ENCODE measurements at regions not wholly inside any gene's neighbourhood (a gene's known extent, or its start where the extent isn't known, plus 50 kb on each side); places are given as distances from the start of the nearest gene placed in this dataset.
A peak's percentile ranks its signal among the peaks of the same experiment; 100 is the strongest.

DNA sequence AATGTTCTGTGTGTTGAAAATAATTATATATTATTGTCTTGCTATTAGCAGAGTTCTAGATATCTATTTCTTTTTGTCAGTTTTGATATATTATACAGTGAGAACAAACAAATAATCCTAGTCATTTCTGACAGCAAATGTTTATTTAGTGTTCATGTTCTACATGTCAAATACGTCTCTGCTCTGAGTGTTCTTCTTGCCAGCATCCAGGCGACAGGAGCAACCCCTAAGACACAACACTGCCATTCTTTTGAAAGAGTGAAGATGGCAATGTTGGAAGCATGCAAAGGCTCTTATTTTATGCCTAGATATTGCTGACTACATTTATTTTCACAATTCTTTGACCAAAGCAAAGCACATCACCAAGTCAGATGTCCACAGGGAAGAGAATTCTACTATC lies 1556.6 kb upstream of the TMEFF2 start:
- Histone ChIP-seq H3K4me1 (ENCODE audit: control insufficient read depth in 2 of 2, insufficient read depth in 2 of 2, low read length in 2 of 2) (no peaks in the 10 kb centered on the region), H3K9me3 (ENCODE audit: control insufficient read depth in 2 of 2, insufficient read depth in 1 of 2, low read length in 1 of 2) (no peaks in the 10 kb centered on the region), H3K27ac (ENCODE audit: low read depth in 1 of 2, low read length in 1 of 2) (no peak overlapping the region), H3K4me3 (ENCODE audit: low read length in 2 of 2) (no peak overlapping the region), H3K27me3 (ENCODE audit: control insufficient read depth in 2 of 2, insufficient read depth in 1 of 2, low read length in 1 of 2) (no peaks in the 10 kb centered on the region), H3K36me3 (ENCODE audit: control insufficient read depth in 2 of 2, insufficient read depth in 2 of 2, low read length in 1 of 2) (no peaks in the 10 kb centered on the region)
- 90% methylated on average over 2 of the region's 2 CpGs for WGBS
- DNase-seq (ENCODE audit: low read depth in 6 of 9, low spot score in 9 of 9), result no peak

DNA sequence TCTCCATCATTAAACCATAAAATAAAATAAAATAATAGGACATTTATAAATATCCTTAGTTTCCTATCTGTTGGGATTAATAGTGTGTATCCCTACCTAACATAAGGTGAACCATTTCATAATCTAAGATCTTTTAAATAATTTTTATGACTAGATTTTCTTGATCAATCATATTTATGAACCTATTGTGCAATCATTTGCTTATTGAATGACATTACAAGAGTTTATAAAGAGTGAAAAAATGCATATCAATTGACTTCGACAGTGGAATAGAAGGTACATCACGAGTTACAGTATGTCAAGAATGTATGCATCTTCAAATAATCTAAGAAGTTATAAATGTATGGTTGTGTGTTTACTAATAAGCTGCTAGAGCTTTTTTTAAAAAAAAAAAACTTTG lies 1554.8 kb upstream of the TMEFF2 start:
- no peaks in the 10 kb centered on the region for H3K9me3 ChIP-seq (ENCODE audit: control insufficient read depth in 2 of 2, insufficient read depth in 1 of 2, low read length in 1 of 2)
- no peaks in the 10 kb centered on the region for H3K27me3 ChIP-seq (ENCODE audit: control insufficient read depth in 2 of 2, insufficient read depth in 1 of 2, low read length in 1 of 2)
- H3K36me3 ChIP-seq (ENCODE audit: control insufficient read depth in 2 of 2, insufficient read depth in 2 of 2, low read length in 1 of 2), result no peaks in the 10 kb centered on the region
- WGBS, result 94% methylated on average over 2 of the region's 2 CpGs
- H3K27ac ChIP-seq (ENCODE audit: low read depth in 1 of 2, low read length in 1 of 2), result no peak overlapping the region
- H3K4me3 ChIP-seq (ENCODE audit: low read length in 2 of 2), result no peak overlapping the region
- DNase-seq (ENCODE audit: low read depth in 6 of 9, low spot score in 9 of 9), result no peak
- H3K4me1 ChIP-seq (ENCODE audit: control insufficient read depth in 2 of 2, insufficient read depth in 2 of 2, low read length in 2 of 2), result no peaks in the 10 kb centered on the region

GRCh38 chr2:193743089-193743488 lies 1548.4 kb upstream of the TMEFF2 start:
- DNase-seq (ENCODE audit: low read depth in 6 of 9, low spot score in 9 of 9), result no peak
- Histone ChIP-seq H3K4me3 (ENCODE audit: low read length in 2 of 2) (no peak overlapping the region), H3K4me1 (ENCODE audit: control insufficient read depth in 2 of 2, insufficient read depth in 2 of 2, low read length in 2 of 2) (no peaks in the 10 kb centered on the region), H3K9me3 (ENCODE audit: control insufficient read depth in 2 of 2, insufficient read depth in 1 of 2, low read length in 1 of 2) (no peaks in the 10 kb centered on the region), H3K27ac (ENCODE audit: low read depth in 1 of 2, low read length in 1 of 2) (no peak overlapping the region), H3K27me3 (ENCODE audit: control insufficient read depth in 2 of 2, insufficient read depth in 1 of 2, low read length in 1 of 2) (no peaks in the 10 kb centered on the region), H3K36me3 (ENCODE audit: control insufficient read depth in 2 of 2, insufficient read depth in 2 of 2, low read length in 1 of 2) (no peaks in the 10 kb centered on the region)
- WGBS, result 69% methylated on average over 4 of the region's 4 CpGs

DNA sequence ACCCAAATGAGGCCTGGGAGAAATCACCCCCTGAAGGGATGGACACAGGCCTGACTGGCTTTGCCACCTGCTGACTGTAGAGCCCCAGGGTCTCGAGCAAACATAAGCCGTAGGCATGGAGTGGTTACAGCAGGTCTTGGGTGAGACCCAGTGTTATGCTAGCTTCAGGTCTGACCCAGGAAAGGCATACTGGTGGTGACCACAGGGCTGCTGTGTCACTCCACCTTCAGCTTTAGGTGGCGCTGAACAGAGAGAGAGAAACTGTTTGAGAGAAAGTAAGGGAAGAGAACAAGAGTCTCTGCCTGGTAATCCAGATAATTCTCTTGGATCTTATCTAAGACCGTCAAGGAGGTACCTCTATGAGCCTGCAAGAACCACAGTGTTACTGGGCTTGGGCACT lies 1544.2 kb upstream of the TMEFF2 start:
- H3K27ac ChIP-seq (ENCODE audit: low read depth in 1 of 2, low read length in 1 of 2), result no peak overlapping the region
- WGBS, result 97% methylated on average over 4 of the region's 4 CpGs
- H3K9me3 ChIP-seq (ENCODE audit: control insufficient read depth in 2 of 2, insufficient read depth in 1 of 2, low read length in 1 of 2), result no peaks in the 10 kb centered on the region

GRCh38 chr2:193712912-193713311 lies 1518.2 kb upstream of the TMEFF2 start:
- H3K27me3 ChIP-seq (ENCODE audit: control insufficient read depth in 2 of 2, insufficient read depth in 1 of 2, low read length in 1 of 2), result no peaks in the 10 kb centered on the region
- no peaks in the 10 kb centered on the region for H3K4me1 ChIP-seq (ENCODE audit: control insufficient read depth in 2 of 2, insufficient read depth in 2 of 2, low read length in 2 of 2)
- no peaks in the 10 kb centered on the region for H3K9me3 ChIP-seq (ENCODE audit: control insufficient read depth in 2 of 2, insufficient read depth in 1 of 2, low read length in 1 of 2)
- no peak for DNase-seq (ENCODE audit: low read depth in 6 of 9, low spot score in 9 of 9)
- no peaks in the 10 kb centered on the region for H3K36me3 ChIP-seq (ENCODE audit: control insufficient read depth in 2 of 2, insufficient read depth in 2 of 2, low read length in 1 of 2)
- no peak overlapping the region for H3K4me3 ChIP-seq (ENCODE audit: low read length in 2 of 2)
- H3K27ac ChIP-seq (ENCODE audit: low read depth in 1 of 2, low read length in 1 of 2), result no peak overlapping the region

More for the DNA sequence above, 1544.2 kb upstream of the TMEFF2 start:
- no peak for DNase-seq (ENCODE audit: low read depth in 6 of 9, low spot score in 9 of 9)
- Histone ChIP-seq H3K27me3 (ENCODE audit: control insufficient read depth in 2 of 2, insufficient read depth in 1 of 2, low read length in 1 of 2) (no peaks in the 10 kb centered on the region), H3K4me1 (ENCODE audit: control insufficient read depth in 2 of 2, insufficient read depth in 2 of 2, low read length in 2 of 2) (no peaks in the 10 kb centered on the region), H3K4me3 (ENCODE audit: low read length in 2 of 2) (no peak overlapping the region), H3K36me3 (ENCODE audit: control insufficient read depth in 2 of 2, insufficient read depth in 2 of 2, low read length in 1 of 2) (no peaks in the 10 kb centered on the region)

DNA sequence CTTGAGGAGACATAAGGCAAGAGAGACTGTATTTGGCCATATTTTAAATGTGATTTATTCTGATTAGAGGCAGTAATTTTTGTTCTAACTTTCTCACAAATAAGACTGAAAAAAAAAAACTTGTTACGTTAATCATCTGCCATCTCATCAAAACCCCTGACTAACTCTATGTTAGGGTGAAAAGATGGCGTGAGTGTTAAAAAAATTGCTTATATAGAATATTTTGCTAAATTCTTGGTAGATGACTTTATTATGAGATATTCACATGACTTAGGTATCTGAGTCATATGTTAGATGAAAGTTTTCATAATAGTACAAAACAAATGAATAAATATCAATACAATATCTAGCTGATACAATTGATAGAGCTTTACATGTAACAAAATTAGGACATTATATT lies 1508.7 kb upstream of the TMEFF2 start:
- H3K4me1 ChIP-seq (ENCODE audit: control insufficient read depth in 2 of 2, insufficient read depth in 2 of 2, low read length in 2 of 2), result no peaks in the 10 kb centered on the region
- WGBS, result 96% methylated on average over 2 of the region's 2 CpGs
- DNase-seq (ENCODE audit: low read depth in 6 of 9, low spot score in 9 of 9), result no peak
- H3K27ac ChIP-seq (ENCODE audit: low read depth in 1 of 2, low read length in 1 of 2), result no peak overlapping the region
- H3K27me3 ChIP-seq (ENCODE audit: control insufficient read depth in 2 of 2, insufficient read depth in 1 of 2, low read length in 1 of 2), result no peaks in the 10 kb centered on the region
- H3K4me3 ChIP-seq (ENCODE audit: low read length in 2 of 2), result no peak overlapping the region
- no peaks in the 10 kb centered on the region for H3K9me3 ChIP-seq (ENCODE audit: control insufficient read depth in 2 of 2, insufficient read depth in 1 of 2, low read length in 1 of 2)
- H3K36me3 ChIP-seq (ENCODE audit: control insufficient read depth in 2 of 2, insufficient read depth in 2 of 2, low read length in 1 of 2), result no peaks in the 10 kb centered on the region

- no peak overlapping the region for H3K4me3 ChIP-seq (ENCODE audit: low read length in 2 of 2)
- no peaks in the 10 kb centered on the region for H3K27me3 ChIP-seq (ENCODE audit: control insufficient read depth in 2 of 2, insufficient read depth in 1 of 2, low read length in 1 of 2)
- 97% methylated on average over 3 of the region's 3 CpGs for WGBS
- no peaks in the 10 kb centered on the region for H3K4me1 ChIP-seq (ENCODE audit: control insufficient read depth in 2 of 2, insufficient read depth in 2 of 2, low read length in 2 of 2)
- no peak for DNase-seq (ENCODE audit: low read depth in 6 of 9, low spot score in 9 of 9)
- no peaks in the 10 kb centered on the region for H3K36me3 ChIP-seq (ENCODE audit: control insufficient read depth in 2 of 2, insufficient read depth in 2 of 2, low read length in 1 of 2)
- no peaks in the 10 kb centered on the region for H3K9me3 ChIP-seq (ENCODE audit: control insufficient read depth in 2 of 2, insufficient read depth in 1 of 2, low read length in 1 of 2)
- no peak overlapping the region for H3K27ac ChIP-seq (ENCODE audit: low read depth in 1 of 2, low read length in 1 of 2)
These were observed 1506.8 kb upstream of the TMEFF2 start for GRCh38 chr2:193701484-193701883.

DNA sequence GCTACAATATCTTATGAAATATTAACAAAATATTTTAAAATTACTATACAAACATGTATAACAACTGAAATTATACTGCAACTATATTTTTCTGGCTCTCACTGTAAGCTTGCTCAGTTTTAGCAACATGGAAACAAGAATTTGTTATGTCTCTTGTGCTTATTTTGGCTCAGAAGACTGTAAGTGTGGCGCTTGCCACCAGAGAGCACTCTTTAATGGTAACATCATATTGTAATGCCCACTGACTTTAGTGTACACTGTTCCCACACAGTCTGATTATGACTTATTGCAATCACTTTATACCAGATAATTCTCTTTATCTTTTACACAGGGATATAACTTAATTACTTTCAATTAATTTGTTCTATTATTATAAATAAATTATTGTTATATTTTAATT lies 1500.6 kb upstream of the TMEFF2 start:
- H3K4me1 ChIP-seq (ENCODE audit: control insufficient read depth in 2 of 2, insufficient read depth in 2 of 2, low read length in 2 of 2), result no peaks in the 10 kb centered on the region
- no peak overlapping the region for H3K27ac ChIP-seq (ENCODE audit: low read depth in 1 of 2, low read length in 1 of 2)
- no peaks in the 10 kb centered on the region for H3K9me3 ChIP-seq (ENCODE audit: control insufficient read depth in 2 of 2, insufficient read depth in 1 of 2, low read length in 1 of 2)
- DNase-seq (ENCODE audit: low read depth in 6 of 9, low spot score in 9 of 9), result peak in 2 of 9 donors; percentile 1 to 15
- no peaks in the 10 kb centered on the region for H3K27me3 ChIP-seq (ENCODE audit: control insufficient read depth in 2 of 2, insufficient read depth in 1 of 2, low read length in 1 of 2)
- no peaks in the 10 kb centered on the region for H3K36me3 ChIP-seq (ENCODE audit: control insufficient read depth in 2 of 2, insufficient read depth in 2 of 2, low read length in 1 of 2)
- no peak overlapping the region for H3K4me3 ChIP-seq (ENCODE audit: low read length in 2 of 2)
- WGBS, result 85% methylated on average over 1 of the region's 1 CpG

DNA sequence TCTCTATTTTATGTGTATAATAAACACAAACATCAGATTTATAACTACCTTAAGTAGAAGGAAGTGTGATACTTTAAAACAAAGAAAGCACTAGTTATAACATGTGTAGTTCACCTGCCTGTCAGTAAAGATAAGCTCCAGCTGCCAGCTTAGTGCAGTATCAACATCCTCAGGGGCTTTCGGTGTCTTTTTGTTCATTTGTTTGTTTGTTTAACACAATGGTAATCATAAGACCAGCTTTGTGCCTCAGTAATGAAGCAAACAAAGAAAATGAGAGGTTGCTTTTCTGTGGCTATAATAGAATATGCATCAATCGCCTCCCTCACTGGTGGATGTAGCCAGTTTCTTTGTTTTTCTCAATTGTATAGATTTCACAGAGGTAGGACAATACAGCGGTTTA lies 1499.0 kb upstream of the TMEFF2 start:
- no peak overlapping the region for H3K27ac ChIP-seq (ENCODE audit: low read depth in 1 of 2, low read length in 1 of 2)
- H3K9me3 ChIP-seq (ENCODE audit: control insufficient read depth in 2 of 2, insufficient read depth in 1 of 2, low read length in 1 of 2), result no peaks in the 10 kb centered on the region
- no peaks in the 10 kb centered on the region for H3K4me1 ChIP-seq (ENCODE audit: control insufficient read depth in 2 of 2, insufficient read depth in 2 of 2, low read length in 2 of 2)
- no peak overlapping the region for H3K4me3 ChIP-seq (ENCODE audit: low read length in 2 of 2)
- H3K36me3 ChIP-seq (ENCODE audit: control insufficient read depth in 2 of 2, insufficient read depth in 2 of 2, low read length in 1 of 2), result no peaks in the 10 kb centered on the region
- WGBS, result 93% methylated on average over 3 of the region's 3 CpGs
- H3K27me3 ChIP-seq (ENCODE audit: control insufficient read depth in 2 of 2, insufficient read depth in 1 of 2, low read length in 1 of 2), result no peaks in the 10 kb centered on the region
- DNase-seq (ENCODE audit: low read depth in 6 of 9, low spot score in 9 of 9), result no peak

DNA sequence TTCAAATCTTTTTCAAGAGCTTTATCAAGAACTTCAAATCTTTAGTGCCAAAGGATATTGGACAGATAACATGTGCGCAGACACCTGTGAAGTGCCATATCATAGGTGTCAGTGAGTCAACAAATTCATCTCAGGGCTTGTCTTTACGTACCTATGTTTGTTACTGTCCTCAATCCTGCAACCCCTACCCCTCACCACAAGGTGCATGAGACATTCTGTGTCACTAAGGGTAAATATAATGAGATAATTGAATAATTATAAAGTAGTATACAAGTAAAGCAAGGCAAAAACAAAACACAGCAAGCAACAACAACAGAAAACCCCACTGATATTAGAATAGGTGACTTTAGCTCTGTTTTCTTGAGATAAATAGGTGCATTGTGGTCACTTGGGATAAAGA lies 1495.8 kb upstream of the TMEFF2 start:
- Histone ChIP-seq H3K27me3 (ENCODE audit: control insufficient read depth in 2 of 2, insufficient read depth in 1 of 2, low read length in 1 of 2) (no peaks in the 10 kb centered on the region), H3K4me3 (ENCODE audit: low read length in 2 of 2) (no peak overlapping the region), H3K4me1 (ENCODE audit: control insufficient read depth in 2 of 2, insufficient read depth in 2 of 2, low read length in 2 of 2) (no peaks in the 10 kb centered on the region), H3K27ac (ENCODE audit: low read depth in 1 of 2, low read length in 1 of 2) (no peak overlapping the region), H3K36me3 (ENCODE audit: control insufficient read depth in 2 of 2, insufficient read depth in 2 of 2, low read length in 1 of 2) (no peaks in the 10 kb centered on the region), H3K9me3 (ENCODE audit: control insufficient read depth in 2 of 2, insufficient read depth in 1 of 2, low read length in 1 of 2) (no peaks in the 10 kb centered on the region)
- WGBS, result 97% methylated on average over 2 of the region's 2 CpGs
- no peak for DNase-seq (ENCODE audit: low read depth in 6 of 9, low spot score in 9 of 9)

All from thymus (tissue), 11 donors.